ENCODE measurements at regions not wholly inside any gene's neighbourhood (a gene's known extent, or its start where the extent isn't known, plus 50 kb on each side); places are given as distances from the start of the nearest gene placed in this dataset.

DNA sequence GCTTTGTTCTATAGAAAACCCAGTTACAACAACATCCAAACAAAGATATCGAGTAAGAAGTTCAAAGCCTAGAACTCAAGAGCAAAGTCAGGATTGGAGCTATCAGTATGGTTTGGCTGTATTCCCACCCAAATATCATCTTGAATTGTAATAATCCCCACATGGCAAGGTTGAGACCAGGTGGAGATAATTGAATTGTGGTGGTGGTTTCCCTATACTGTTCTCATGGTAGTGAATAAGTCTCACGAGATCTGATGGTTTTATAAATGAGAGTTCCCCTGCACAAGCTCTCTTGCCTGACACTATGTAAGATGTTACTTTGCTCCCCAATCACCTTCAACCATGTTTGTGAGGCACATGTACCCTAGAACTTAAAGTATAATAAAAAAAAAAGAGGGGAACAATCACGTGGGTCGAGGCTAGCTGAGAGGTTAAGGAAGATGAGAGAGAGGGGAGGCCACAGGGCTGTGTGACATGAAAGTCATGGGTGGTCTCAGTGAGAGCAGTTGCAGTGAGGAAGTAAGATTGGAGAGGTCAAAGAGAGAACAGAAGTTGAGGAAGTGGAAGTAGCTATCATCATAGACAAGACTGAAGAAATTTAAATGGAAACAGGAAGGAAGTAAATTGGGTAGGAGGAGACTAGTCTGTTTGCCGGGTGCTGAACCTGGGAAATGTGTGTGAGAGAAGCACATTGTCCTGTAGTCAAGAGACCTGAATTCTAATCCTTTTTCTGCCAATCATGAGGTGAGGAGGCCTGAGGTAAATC, 80.1 kb upstream of the CD44 start:
- no peaks in the 10 kb centered on the region for H3K79me2 ChIP-seq (ENCODE audit: low read length)
- intact Hi-C loops (cut with micrococcal nuclease): no loop called here
- no peaks in the 10 kb centered on the region for H3K27me3 ChIP-seq (ENCODE audit: low read length)
- no peak for TF ChIP-seq EZH2 (IDR thresholded peaks at IDR 0.05; ENCODE audit: low read length, unreplicated experiment)
- no peak for TF ChIP-seq CTCF (conservative IDR thresholded peaks at IDR 0.05; ENCODE audit: low read depth, low read length)
- no peak for TF ChIP-seq EZH2phosphoT487 (IDR thresholded peaks at IDR 0.05; ENCODE audit: borderline replicate concordance, low read length)
- ChIA-PET CTCF (no interaction called here), POLR2A (ENCODE audit: unreplicated experiment) (no interaction called here)
- H2AFZ ChIP-seq (ENCODE audit: low read length): no peak overlapping the region
- no peak overlapping the region for H3K4me2 ChIP-seq (ENCODE audit: low read length)
- BruUV-seq (replicated peaks): no TSS peak
- no peaks in the 10 kb centered on the region for H3F3A ChIP-seq (ENCODE audit: low read length, unreplicated experiment)
- no peaks in the 10 kb centered on the region for H3K9me3 ChIP-seq (ENCODE audit: low read length)
- ATAC-seq: no peak
- H3K9me2 ChIP-seq (replicated peaks; ENCODE audit: low read length): no peaks in the 10 kb centered on the region; the same call in 1 of the 2 replicates
- H4K20me1 ChIP-seq (ENCODE audit: low read length): no peaks in the 10 kb centered on the region
- H3K27ac ChIP-seq (ENCODE audit: low read length): no peak overlapping the region
- H3K4me1 ChIP-seq (ENCODE audit: insufficient read depth, low read length): peaks cover 14% of the 10 kb centered on the region
- no peak overlapping the region for H3K9ac ChIP-seq (ENCODE audit: low read length)
- DNase-seq: no peak
- H3K4me3 ChIP-seq (ENCODE audit: low read length): no peak overlapping the region
- H3K36me3 ChIP-seq (ENCODE audit: low read depth, low read length): no peaks in the 10 kb centered on the region

DNA sequence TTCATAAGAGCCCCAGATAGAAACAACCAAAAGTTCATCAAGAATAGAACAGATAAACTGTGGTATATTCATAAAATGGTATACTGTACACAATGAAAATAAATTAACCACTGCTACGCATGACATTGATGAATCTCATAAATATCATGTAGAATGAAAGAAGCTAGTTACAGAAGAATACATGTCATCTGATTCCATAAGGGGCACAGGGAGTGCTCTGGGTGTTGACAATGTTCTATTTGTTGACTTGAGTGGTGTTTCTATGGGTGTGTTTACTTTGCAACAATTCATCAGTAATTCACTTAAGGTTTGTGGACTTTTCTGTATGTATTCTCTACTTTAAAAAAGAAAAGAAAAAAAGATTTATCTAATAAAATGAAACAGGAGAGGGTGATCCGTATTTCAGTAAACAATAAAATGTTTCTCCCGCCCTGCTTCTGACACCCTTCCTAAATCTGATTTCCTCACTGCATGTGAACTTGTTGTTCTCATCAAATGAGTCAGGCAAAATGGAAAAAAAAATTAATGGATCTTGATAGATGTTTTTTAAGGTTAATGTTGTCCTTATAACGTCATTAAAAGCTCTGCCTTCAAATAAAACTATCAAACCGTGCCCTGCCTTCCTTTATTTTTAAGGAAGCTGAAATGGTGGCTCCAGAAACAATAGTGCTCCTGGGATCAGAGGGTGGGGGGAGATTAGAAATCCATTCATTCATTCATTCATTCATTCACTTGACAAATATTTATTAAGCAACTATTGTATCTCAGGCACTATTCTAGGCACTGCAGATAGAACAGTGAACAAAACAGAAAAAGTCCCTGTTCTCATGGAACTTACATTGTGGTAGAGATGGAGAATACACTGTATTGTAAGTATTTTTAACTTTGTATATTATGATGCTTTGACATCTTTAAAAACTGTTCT, 77.2 kb upstream of the CD44 start:
- H4K20me1 ChIP-seq (ENCODE audit: low read length): no peaks in the 10 kb centered on the region
- H3K27ac ChIP-seq (ENCODE audit: low read length): peak overlapping the region; percentile 74
- no peak overlapping the region for H2AFZ ChIP-seq (ENCODE audit: low read length)
- H3K9me3 ChIP-seq (ENCODE audit: low read length): no peaks in the 10 kb centered on the region
- H3K4me1 ChIP-seq (ENCODE audit: insufficient read depth, low read length): peaks cover 14% of the 10 kb centered on the region
- CTCF ChIA-PET: interaction anchor here (0.6 kb wide), 1 partner anchor 312 kb away, joined by 3 read pairs; no protein-coding TSS in a partner anchor
- no peaks in the 10 kb centered on the region for H3F3A ChIP-seq (ENCODE audit: low read length, unreplicated experiment)
- H3K9me2 ChIP-seq (replicated peaks; ENCODE audit: low read length): no peaks in the 10 kb centered on the region; the same call in 1 of the 2 replicates
- no peak overlapping the region for H3K4me3 ChIP-seq (ENCODE audit: low read length)
- intact Hi-C loops (cut with micrococcal nuclease): loop anchor here (1.0 to 2.0 kb wide), 3 partner anchors 52 to 105 kb away; no protein-coding TSS in a partner anchor
- DNase-seq: peak; percentile 55
- BruUV-seq (replicated peaks): no TSS peak
- no peaks in the 10 kb centered on the region for H3K27me3 ChIP-seq (ENCODE audit: low read length)
- ATAC-seq: peak; percentile 90
- TF ChIP-seq CTCF (conservative IDR thresholded peaks at IDR 0.05; ENCODE audit: low read depth, low read length) (no peak), EZH2 (IDR thresholded peaks at IDR 0.05; ENCODE audit: low read length, unreplicated experiment) (no peak), EZH2phosphoT487 (IDR thresholded peaks at IDR 0.05; ENCODE audit: borderline replicate concordance, low read length) (no peak)
- H3K9ac ChIP-seq (ENCODE audit: low read length): peak overlapping the region; percentile 39
- POLR2A ChIA-PET (ENCODE audit: unreplicated experiment): interaction anchor here (0.5 to 1.1 kb wide), 4 partner anchors 31 to 181 kb away, joined by 3 to 4 read pairs (median 3); no protein-coding TSS in a partner anchor
- H3K4me2 ChIP-seq (ENCODE audit: low read length): peak overlapping the region; percentile 30
- H3K36me3 ChIP-seq (ENCODE audit: low read depth, low read length): no peaks in the 10 kb centered on the region
- H3K79me2 ChIP-seq (ENCODE audit: low read length): no peaks in the 10 kb centered on the region

Measured in PC-3 (cell line).